Esophagus squamous epithelium (tissue), 4 donors: ENCODE measurements at regions not wholly inside any gene's neighbourhood (a gene's known extent, or its start where the extent isn't known, plus 50 kb on each side); places are given as distances from the start of the nearest gene placed in this dataset.

Experiments used
- CTCF ChIP-seq, 6 experiments: fragments of 450-650 bp in 4 of 6; fragments of 200-600 bp in 2 of 6; sonication (generic) in 2 of 6; IDR thresholded peaks; one replicate each; pipeline ENCODE4 v1.5.1; 2016 to 2019; ENCODE audit warnings: antibody characterized with exemption in 6 of 6, mild to moderate bottlenecking in 4 of 6, moderate library complexity in 4 of 6
- POLR2A ChIP-seq, 4 donors: fragments of 450-650 bp; IDR thresholded peaks; one replicate each; pipeline ENCODE4 v1.6.1; 2017; ENCODE audit warnings: antibody characterized with exemption in 4 of 4, mild to moderate bottlenecking in 4 of 4, moderate library complexity in 3 of 4

- TF ChIP-seq CTCF (IDR thresholded peaks at IDR 0.05) (no peak), POLR2A (IDR thresholded peaks at IDR 0.05) (no peak)
Measured at GRCh38 chr1:65632235-65632634, 160.5 kb upstream of the PDE4B start.
